ENCODE measurements at regions not wholly inside any gene's neighbourhood (a gene's known extent, or its start where the extent isn't known, plus 50 kb on each side); places are given as distances from the start of the nearest gene placed in this dataset.

- TF ChIP-seq CTCF (IDR thresholded peaks at IDR 0.05) (no peak), EP300 (IDR thresholded peaks at IDR 0.05; ENCODE audit: low read depth) (no peak)
Observed at GRCh38 chr10:120007261-120007660, 114.7 kb downstream of the SEC23IP start.
